ENCODE measurements at regions not wholly inside any gene's neighbourhood (a gene's known extent, or its start where the extent isn't known, plus 50 kb on each side); places are given as distances from the start of the nearest gene placed in this dataset.

- in situ Hi-C loops (cut with MboI; ENCODE audit: low sequenced_read_pairs): no loop called here
These were observed 349.7 kb downstream of the TUSC7 start for GRCh38 chr3:117059067-117059955.

GRCh38 chr3:117059956-117060270 lies 350.3 kb downstream of the TUSC7 start:
- in situ Hi-C loops (cut with MboI; ENCODE audit: low sequenced_read_pairs): no loop called here

- in situ Hi-C loops (cut with MboI; ENCODE audit: low sequenced_read_pairs): no loop called here
These were observed 354.4 kb downstream of the TUSC7 start for GRCh38 chr3:117063930-117064329.

- in situ Hi-C loops (cut with MboI; ENCODE audit: low sequenced_read_pairs): no loop called here
These were observed 358.7 kb downstream of the TUSC7 start for GRCh38 chr3:117068301-117068700.

- in situ Hi-C loops (cut with MboI; ENCODE audit: low sequenced_read_pairs): no loop called here
These were observed 365.2 kb downstream of the TUSC7 start for GRCh38 chr3:117074826-117075225.

- in situ Hi-C loops (cut with MboI; ENCODE audit: low sequenced_read_pairs): no loop called here
These were observed 370.4 kb downstream of the TUSC7 start for GRCh38 chr3:117079997-117080396.

- in situ Hi-C loops (cut with MboI; ENCODE audit: low sequenced_read_pairs): no loop called here
These were observed 371.3 kb downstream of the TUSC7 start for GRCh38 chr3:117080872-117081271.

- in situ Hi-C loops (cut with MboI; ENCODE audit: low sequenced_read_pairs): no loop called here
These were observed 374.7 kb downstream of the TUSC7 start for GRCh38 chr3:117084277-117084676.

- in situ Hi-C loops (cut with MboI; ENCODE audit: low sequenced_read_pairs): no loop called here
These were observed 375.2 kb downstream of the TUSC7 start for GRCh38 chr3:117084739-117085270.

GRCh38 chr3:117091676-117092075 lies 382.1 kb downstream of the TUSC7 start:
- in situ Hi-C loops (cut with MboI; ENCODE audit: low sequenced_read_pairs): no loop called here

GRCh38 chr3:117096549-117096948 lies 387.0 kb downstream of the TUSC7 start:
- in situ Hi-C loops (cut with MboI; ENCODE audit: low sequenced_read_pairs): no loop called here

GRCh38 chr3:117097351-117097750 lies 387.8 kb downstream of the TUSC7 start:
- in situ Hi-C loops (cut with MboI; ENCODE audit: low sequenced_read_pairs): no loop called here

- in situ Hi-C loops (cut with MboI; ENCODE audit: low sequenced_read_pairs): no loop called here
These were observed 392.1 kb downstream of the TUSC7 start for GRCh38 chr3:117101697-117102096.

GRCh38 chr3:117102426-117102825 lies 392.8 kb downstream of the TUSC7 start:
- in situ Hi-C loops (cut with MboI; ENCODE audit: low sequenced_read_pairs): no loop called here

GRCh38 chr3:117103675-117104074 lies 394.1 kb downstream of the TUSC7 start:
- in situ Hi-C loops (cut with MboI; ENCODE audit: low sequenced_read_pairs): no loop called here

- in situ Hi-C loops (cut with MboI; ENCODE audit: low sequenced_read_pairs): no loop called here
These were observed 394.8 kb downstream of the TUSC7 start for GRCh38 chr3:117104381-117104780.

- in situ Hi-C loops (cut with MboI; ENCODE audit: low sequenced_read_pairs): no loop called here
These were observed 395.2 kb downstream of the TUSC7 start for GRCh38 chr3:117104792-117105191.

- in situ Hi-C loops (cut with MboI; ENCODE audit: low sequenced_read_pairs): no loop called here
These were observed 396.1 kb downstream of the TUSC7 start for GRCh38 chr3:117105686-117106085.

- in situ Hi-C loops (cut with MboI; ENCODE audit: low sequenced_read_pairs): no loop called here
These were observed 396.8 kb downstream of the TUSC7 start for GRCh38 chr3:117106396-117106795.

GRCh38 chr3:117107946-117108345 lies 398.4 kb downstream of the TUSC7 start:
- in situ Hi-C loops (cut with MboI; ENCODE audit: low sequenced_read_pairs): no loop called here

- in situ Hi-C loops (cut with MboI; ENCODE audit: low sequenced_read_pairs): no loop called here
These were observed 399.6 kb downstream of the TUSC7 start for GRCh38 chr3:117109178-117109577.

GRCh38 chr3:117114517-117115265 lies 405.1 kb downstream of the TUSC7 start:
- in situ Hi-C loops (cut with MboI; ENCODE audit: low sequenced_read_pairs): no loop called here
